ENCODE measurements at regions not wholly inside any gene's neighbourhood (a gene's known extent, or its start where the extent isn't known, plus 50 kb on each side); places are given as distances from the start of the nearest gene placed in this dataset.

DNA sequence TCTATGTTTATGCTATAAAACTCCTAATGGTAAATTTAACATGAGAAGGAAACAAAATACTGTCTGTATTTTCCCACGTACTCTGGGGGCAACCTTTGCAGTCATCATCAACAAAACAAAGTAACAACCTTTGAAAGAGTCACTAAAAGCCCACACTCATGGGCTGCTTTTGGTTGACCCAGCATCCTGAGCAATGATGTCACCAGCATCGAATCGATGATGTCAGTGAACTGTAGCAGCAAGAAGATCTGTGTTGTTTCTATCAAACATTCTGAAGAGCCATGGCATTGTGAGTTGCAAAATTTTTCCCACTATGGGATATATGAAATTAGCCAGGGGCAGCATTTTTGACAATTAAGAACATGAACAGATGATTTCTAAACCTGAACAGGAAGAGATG is 300.1 kb downstream of the HIVEP2 start:
- Histone ChIP-seq H3K9ac (ENCODE audit: low read depth, low read length, poor library complexity) (no peak overlapping the region), H3K4me3 (ENCODE audit: low read length in 2 of 2) (no peak overlapping the region), H2BK12ac (ENCODE audit: low read length) (no peak overlapping the region), H2AFZ (ENCODE audit: low read length) (no peak overlapping the region), H3K4ac (ENCODE audit: low read length) (no peak overlapping the region), H3K14ac (ENCODE audit: low read length) (no peak overlapping the region), H2BK120ac (ENCODE audit: low read depth, low read length) (no peak overlapping the region), H4K91ac (ENCODE audit: low read depth, low read length, poor library complexity) (no peak overlapping the region), H3K9me3 (replicated peaks in 1 of 2; ENCODE audit: control insufficient read depth in 2 of 2, insufficient read depth in 1 of 2, low read depth in 1 of 2, low read length in 2 of 2) (no peaks in the 10 kb centered on the region), H3K4me2 (ENCODE audit: insufficient read depth, low read length, poor library complexity, severe bottlenecking) (no peak overlapping the region), H2BK5ac (ENCODE audit: low read length) (no peak overlapping the region), H3K27me3 (ENCODE audit: control insufficient read depth in 3 of 3, insufficient read depth in 3 of 3, low read depth in 1 of 3, low read length in 3 of 3) (no peaks in the 10 kb centered on the region), H3K18ac (ENCODE audit: low read length) (no peak overlapping the region), H3K4me1 (ENCODE audit: control insufficient read depth in 2 of 2, insufficient read depth in 1 of 2, low read depth in 1 of 2, low read length in 2 of 2) (no peaks in the 10 kb centered on the region), H3K23ac (ENCODE audit: low read depth, low read length, poor library complexity) (no peak overlapping the region), H3K27ac (replicated peaks; ENCODE audit: low read length) (no peak overlapping the region), H2BK15ac (ENCODE audit: low read length) (no peak overlapping the region), H4K8ac (ENCODE audit: low read depth, low read length) (no peak overlapping the region), H2AK5ac (ENCODE audit: low read depth, low read length) (no peak overlapping the region), H3K79me1 (ENCODE audit: low read depth, low read length) (no peaks in the 10 kb centered on the region), H3K36me3 (replicated peaks in 1 of 2; ENCODE audit: control insufficient read depth in 2 of 2, insufficient read depth in 2 of 2, low read length in 2 of 2) (no peaks in the 10 kb centered on the region)
- no peak for DNase-seq (ENCODE audit: low spot score)
- WGBS, 2 donors (ENCODE audit: extremely low coverage in 2 of 2, insufficient read length in 2 of 2, insufficient replicate concordance in 1 of 2): no CpG with 5 or more reads among the region's 3 CpGs

DNA sequence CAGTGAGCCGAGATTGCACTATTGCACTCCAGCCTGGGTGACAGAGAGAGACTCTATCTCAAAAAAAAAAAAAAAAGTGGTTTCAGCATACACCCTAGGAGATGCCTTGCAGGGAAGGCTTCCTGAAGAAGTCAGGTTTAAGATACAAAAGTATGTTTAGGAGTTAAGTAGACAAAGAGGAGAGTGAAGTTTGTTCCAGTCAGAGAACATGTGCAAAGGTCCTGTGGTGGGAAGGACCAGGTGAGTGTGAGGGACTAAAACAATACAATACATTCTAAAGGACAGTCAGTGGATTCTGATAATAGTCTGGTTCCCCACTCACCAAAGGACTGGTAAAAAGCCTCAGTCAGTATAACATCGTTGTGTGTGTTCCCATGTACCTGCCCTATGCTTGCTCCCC is 299.3 kb downstream of the HIVEP2 start:
- H2BK12ac ChIP-seq (ENCODE audit: low read length): no peak overlapping the region
- H3K4me1 ChIP-seq (ENCODE audit: control insufficient read depth in 2 of 2, insufficient read depth in 1 of 2, low read depth in 1 of 2, low read length in 2 of 2): no peaks in the 10 kb centered on the region
- no peak overlapping the region for H2AK5ac ChIP-seq (ENCODE audit: low read depth, low read length)
- H3K9me3 ChIP-seq (replicated peaks in 1 of 2; ENCODE audit: control insufficient read depth in 2 of 2, insufficient read depth in 1 of 2, low read depth in 1 of 2, low read length in 2 of 2): no peaks in the 10 kb centered on the region
- no peak overlapping the region for H3K23ac ChIP-seq (ENCODE audit: low read depth, low read length, poor library complexity)
- no peak overlapping the region for H4K91ac ChIP-seq (ENCODE audit: low read depth, low read length, poor library complexity)
- no peak overlapping the region for H3K14ac ChIP-seq (ENCODE audit: low read length)
- H2BK120ac ChIP-seq (ENCODE audit: low read depth, low read length): no peak overlapping the region
- H3K4ac ChIP-seq (ENCODE audit: low read length): no peak overlapping the region
- no peaks in the 10 kb centered on the region for H3K27me3 ChIP-seq (ENCODE audit: control insufficient read depth in 3 of 3, insufficient read depth in 3 of 3, low read depth in 1 of 3, low read length in 3 of 3)
- H2AFZ ChIP-seq (ENCODE audit: low read length): no peak overlapping the region
- no peak overlapping the region for H3K4me3 ChIP-seq (ENCODE audit: low read length in 2 of 2)
- H4K8ac ChIP-seq (ENCODE audit: low read depth, low read length): no peak overlapping the region
- no peak overlapping the region for H2BK5ac ChIP-seq (ENCODE audit: low read length)
- no peak overlapping the region for H3K9ac ChIP-seq (ENCODE audit: low read depth, low read length, poor library complexity)
- H3K27ac ChIP-seq (replicated peaks; ENCODE audit: low read length): no peak overlapping the region
- no peak overlapping the region for H3K18ac ChIP-seq (ENCODE audit: low read length)
- no peaks in the 10 kb centered on the region for H3K79me1 ChIP-seq (ENCODE audit: low read depth, low read length)
- no CpG with 5 or more reads among the region's 2 CpGs for WGBS, 2 donors (ENCODE audit: extremely low coverage in 2 of 2, insufficient read length in 2 of 2, insufficient replicate concordance in 1 of 2)
- H3K36me3 ChIP-seq (replicated peaks in 1 of 2; ENCODE audit: control insufficient read depth in 2 of 2, insufficient read depth in 2 of 2, low read length in 2 of 2): no peaks in the 10 kb centered on the region
- no peak overlapping the region for H2BK15ac ChIP-seq (ENCODE audit: low read length)
- no peak overlapping the region for H3K4me2 ChIP-seq (ENCODE audit: insufficient read depth, low read length, poor library complexity, severe bottlenecking)
- no peak for DNase-seq (ENCODE audit: low spot score)

GRCh38 chr6:142647449-142648035 is 297.4 kb downstream of the HIVEP2 start:
- no peak overlapping the region for H3K4me2 ChIP-seq (ENCODE audit: insufficient read depth, low read length, poor library complexity, severe bottlenecking)
- H2BK15ac ChIP-seq (ENCODE audit: low read length): no peak overlapping the region
- H2BK12ac ChIP-seq (ENCODE audit: low read length): no peak overlapping the region
- no peak overlapping the region for H3K23ac ChIP-seq (ENCODE audit: low read depth, low read length, poor library complexity)
- no peak overlapping the region for H3K9ac ChIP-seq (ENCODE audit: low read depth, low read length, poor library complexity)
- no peak overlapping the region for H3K27ac ChIP-seq (replicated peaks; ENCODE audit: low read length)
- no peak overlapping the region for H2AK5ac ChIP-seq (ENCODE audit: low read depth, low read length)
- no peaks in the 10 kb centered on the region for H3K36me3 ChIP-seq (replicated peaks in 1 of 2; ENCODE audit: control insufficient read depth in 2 of 2, insufficient read depth in 2 of 2, low read length in 2 of 2)
- no peaks in the 10 kb centered on the region for H3K79me1 ChIP-seq (ENCODE audit: low read depth, low read length)
- no peaks in the 10 kb centered on the region for H3K4me1 ChIP-seq (ENCODE audit: control insufficient read depth in 2 of 2, insufficient read depth in 1 of 2, low read depth in 1 of 2, low read length in 2 of 2)
- H2BK120ac ChIP-seq (ENCODE audit: low read depth, low read length): no peak overlapping the region
- H3K4ac ChIP-seq (ENCODE audit: low read length): no peak overlapping the region
- no peaks in the 10 kb centered on the region for H3K27me3 ChIP-seq (ENCODE audit: control insufficient read depth in 3 of 3, insufficient read depth in 3 of 3, low read depth in 1 of 3, low read length in 3 of 3)
- no peak overlapping the region for H3K4me3 ChIP-seq (ENCODE audit: low read length in 2 of 2)
- no peak overlapping the region for H2BK5ac ChIP-seq (ENCODE audit: low read length)
- H3K14ac ChIP-seq (ENCODE audit: low read length): no peak overlapping the region
- H4K91ac ChIP-seq (ENCODE audit: low read depth, low read length, poor library complexity): no peak overlapping the region
- H2AFZ ChIP-seq (ENCODE audit: low read length): peak overlapping the region; percentile 47
- WGBS, 2 donors (ENCODE audit: extremely low coverage in 2 of 2, insufficient read length in 2 of 2, insufficient replicate concordance in 1 of 2): no CpG with 5 or more reads among the region's 6 CpGs
- H3K9me3 ChIP-seq (replicated peaks in 1 of 2; ENCODE audit: control insufficient read depth in 2 of 2, insufficient read depth in 1 of 2, low read depth in 1 of 2, low read length in 2 of 2): no peaks in the 10 kb centered on the region
- no peak overlapping the region for H4K8ac ChIP-seq (ENCODE audit: low read depth, low read length)
- no peak for DNase-seq (ENCODE audit: low spot score)
- H3K18ac ChIP-seq (ENCODE audit: low read length): no peak overlapping the region

- Histone ChIP-seq H3K4me2 (ENCODE audit: insufficient read depth, low read length, poor library complexity, severe bottlenecking) (no peak overlapping the region), H3K4me3 (ENCODE audit: low read length in 2 of 2) (no peak overlapping the region), H3K4me1 (ENCODE audit: control insufficient read depth in 2 of 2, insufficient read depth in 1 of 2, low read depth in 1 of 2, low read length in 2 of 2) (no peaks in the 10 kb centered on the region), H2AFZ (ENCODE audit: low read length) (no peak overlapping the region), H3K23ac (ENCODE audit: low read depth, low read length, poor library complexity) (no peak overlapping the region), H3K27ac (replicated peaks; ENCODE audit: low read length) (no peak overlapping the region), H3K79me1 (ENCODE audit: low read depth, low read length) (no peaks in the 10 kb centered on the region), H4K8ac (ENCODE audit: low read depth, low read length) (no peak overlapping the region), H2BK120ac (ENCODE audit: low read depth, low read length) (no peak overlapping the region), H3K27me3 (ENCODE audit: control insufficient read depth in 3 of 3, insufficient read depth in 3 of 3, low read depth in 1 of 3, low read length in 3 of 3) (no peaks in the 10 kb centered on the region), H3K36me3 (replicated peaks in 1 of 2; ENCODE audit: control insufficient read depth in 2 of 2, insufficient read depth in 2 of 2, low read length in 2 of 2) (no peaks in the 10 kb centered on the region), H2BK5ac (ENCODE audit: low read length) (no peak overlapping the region), H3K9me3 (replicated peaks in 1 of 2; ENCODE audit: control insufficient read depth in 2 of 2, insufficient read depth in 1 of 2, low read depth in 1 of 2, low read length in 2 of 2) (no peaks in the 10 kb centered on the region), H3K18ac (ENCODE audit: low read length) (no peak overlapping the region), H3K4ac (ENCODE audit: low read length) (no peak overlapping the region), H4K91ac (ENCODE audit: low read depth, low read length, poor library complexity) (no peak overlapping the region), H2BK15ac (ENCODE audit: low read length) (no peak overlapping the region), H2AK5ac (ENCODE audit: low read depth, low read length) (no peak overlapping the region), H3K9ac (ENCODE audit: low read depth, low read length, poor library complexity) (no peak overlapping the region), H3K14ac (ENCODE audit: low read length) (no peak overlapping the region), H2BK12ac (ENCODE audit: low read length) (no peak overlapping the region)
- no peak for DNase-seq (ENCODE audit: low spot score)
- no CpG with 5 or more reads among the region's 3 CpGs for WGBS, 2 donors (ENCODE audit: extremely low coverage in 2 of 2, insufficient read length in 2 of 2, insufficient replicate concordance in 1 of 2)
Measured at GRCh38 chr6:142648036-142648451, 296.9 kb downstream of the HIVEP2 start.

Data from neuronal stem cell (in vitro differentiated cells).